IMR-90 (cell line): ENCODE measurements at regions not wholly inside any gene's neighbourhood (a gene's known extent, or its start where the extent isn't known, plus 50 kb on each side); places are given as distances from the start of the nearest gene placed in this dataset.

Experiments
- ATAC-seq: fragments of 200-7000 bp; cut with Tn5 transposase; 2 replicates; pipeline ENCODE4 v1.9.1; 2020; ENCODE audit warnings: low read depth, mild to moderate bottlenecking, moderate library complexity
- BruUV-seq: library from RNA; stranded (reverse); fragments of 400-500 nt; replicated peaks from 2 replicates; lab custom pipeline; 2021; lab: Mats Ljungman, UMichigan
- CTCF ChIA-PET: fragments of 300-600 bp; formaldehyde crosslinking; extraction: SDS; loops from one replicate; lab custom pipeline; 2021; ENCODE audit warnings: antibody characterized with exemption; lab: Yijun Ruan, JAX
- POLR2A ChIA-PET: fragments of 300-600 bp; sonication (Branson Sonifier 250); formaldehyde crosslinking; loops from one replicate; lab custom pipeline; 2022; ENCODE audit warnings: antibody characterized with exemption; ENCODE audit not compliant: unreplicated experiment; lab: Charles Lee
- DNase-seq: peaks from one replicate; pipeline ENCODE4 v3.0.0; 2013
- H2AFZ ChIP-seq: replicated peaks from 2 replicates; pipeline ENCODE3; 2013; ENCODE audit warnings: low read length, mild to moderate bottlenecking; ENCODE audit not compliant: poor library complexity
- H2AK5ac ChIP-seq: 2 replicates; pipeline ENCODE4 v1.6.1; 2013; ENCODE audit warnings: low read depth, low read length, inconsistent platforms
- H2AK9ac ChIP-seq: replicated peaks from 2 replicates; pipeline ENCODE3; 2013; ENCODE audit warnings: mild to moderate bottlenecking, low read depth, low read length, moderate library complexity; ENCODE audit not compliant: poor library complexity
- H2BK120ac ChIP-seq: 2 replicates; pipeline ENCODE4 v1.6.1; 2013; ENCODE audit warnings: low read depth, low read length, inconsistent platforms
- H2BK15ac ChIP-seq: 3 replicates; pipeline ENCODE4 v1.6.1; 2013; ENCODE audit warnings: low read depth, low read length, inconsistent platforms
- H2BK20ac ChIP-seq: 2 replicates; pipeline ENCODE4 v1.6.1; 2013; ENCODE audit warnings: low read depth, mild to moderate bottlenecking, inconsistent platforms, low read length, moderate library complexity
- H2BK5ac ChIP-seq: 2 replicates; pipeline ENCODE4 v1.6.1; 2013; ENCODE audit warnings: mild to moderate bottlenecking, low read depth, low read length, inconsistent platforms; ENCODE audit not compliant: poor library complexity, severe bottlenecking
- H3K14ac ChIP-seq: replicated peaks from 2 replicates; pipeline ENCODE4 v1.6.1; 2013; ENCODE audit warnings: low read depth, low read length, inconsistent platforms
- H3K18ac ChIP-seq: 2 replicates; pipeline ENCODE4 v1.6.1; 2013; ENCODE audit warnings: low read depth, low read length, control low read depth
- H3K23ac ChIP-seq: 2 replicates; pipeline ENCODE4 v1.6.1; 2013; ENCODE audit warnings: low read depth, low read length, inconsistent platforms
- H3K27ac ChIP-seq: 2 replicates; pipeline ENCODE4 v1.5.1; 2013; ENCODE audit warnings: mild to moderate bottlenecking, control low read depth, low read length; ENCODE audit not compliant: insufficient read depth
- H3K27me3 ChIP-seq: 2 replicates; pipeline ENCODE4 v1.6.1; 2013; ENCODE audit warnings: low read length; ENCODE audit not compliant: control insufficient read depth, insufficient read depth
- H3K36me3 ChIP-seq: 2 replicates; pipeline ENCODE4 v1.6.1; 2013; ENCODE audit warnings: low read length, mixed read lengths; ENCODE audit not compliant: control insufficient read depth, insufficient read depth
- H3K4ac ChIP-seq: 2 replicates; pipeline ENCODE4 v1.6.1; 2013; ENCODE audit warnings: low read depth, low read length, inconsistent platforms
- H3K4me1 ChIP-seq: 2 replicates; pipeline ENCODE4 v1.6.1; 2013; ENCODE audit warnings: low read length, mixed read lengths; ENCODE audit not compliant: control insufficient read depth, insufficient read depth
- H3K4me2 ChIP-seq: 2 replicates; pipeline ENCODE4 v1.6.1; 2013; ENCODE audit warnings: low read depth, mild to moderate bottlenecking, control low read depth, low read length, moderate library complexity
- H3K4me3 ChIP-seq: 2 replicates; pipeline ENCODE4 v1.5.1; 2013; ENCODE audit warnings: low read depth, mild to moderate bottlenecking, control low read depth, low read length, moderate library complexity; ENCODE audit not compliant: insufficient read depth
- H3K56ac ChIP-seq: 2 replicates; pipeline ENCODE4 v1.6.1; 2013; ENCODE audit warnings: low read length, inconsistent platforms; ENCODE audit not compliant: insufficient read depth; ENCODE audit errors: extremely low read depth
- H3K79me1 ChIP-seq, 2 experiments: 2 replicates each; pipeline ENCODE4 v1.6.1; 2013; ENCODE audit warnings: low read length in 2 of 2, inconsistent platforms in 1 of 2, low read depth in 1 of 2
- H3K9ac ChIP-seq: 2 replicates; pipeline ENCODE4 v1.6.1; 2013; ENCODE audit warnings: low read depth, low read length, control low read depth
- H3K9me1 ChIP-seq: 2 replicates; pipeline ENCODE4 v1.6.1; 2013; ENCODE audit warnings: low read length, inconsistent platforms; ENCODE audit not compliant: insufficient read depth
- H3K9me3 ChIP-seq: 2 replicates; pipeline ENCODE4 v1.6.1; 2013; ENCODE audit warnings: low read length; ENCODE audit not compliant: control insufficient read depth, insufficient read depth
- H4K20me1 ChIP-seq: 2 replicates; pipeline ENCODE4 v1.6.1; 2013; ENCODE audit warnings: low read length, inconsistent platforms; ENCODE audit not compliant: insufficient read depth
- H4K5ac ChIP-seq: 2 replicates; pipeline ENCODE4 v1.6.1; 2013; ENCODE audit warnings: mild to moderate bottlenecking, low read depth, low read length, control low read depth
- H4K8ac ChIP-seq, 2 experiments: 2 replicates each; pipeline ENCODE4 v1.6.1; 2013; ENCODE audit warnings: low read depth in 2 of 2, low read length in 2 of 2, control low read depth in 1 of 2, inconsistent platforms in 1 of 2
- H4K91ac ChIP-seq: 2 replicates; pipeline ENCODE4 v1.6.1; 2013; ENCODE audit warnings: low read depth, low read length, inconsistent platforms; ENCODE audit not compliant: insufficient read depth
- BHLHE40 ChIP-seq: fragments of 150-350 bp; IDR thresholded peaks from 2 replicates; pipeline ENCODE4 v1.6.1; 2016; ENCODE audit warnings: mild to moderate bottlenecking, low read depth, low read length
- CEBPB ChIP-seq: IDR thresholded peaks from 2 replicates; pipeline ENCODE4 v1.6.1; 2012; ENCODE audit warnings: low read depth, low read length, improper control_type of control experiment
- CHD1 ChIP-seq: IDR thresholded peaks from 2 replicates; pipeline ENCODE4 v1.6.1; 2012; ENCODE audit warnings: low read depth, low read length, improper control_type of control experiment
- FOS ChIP-seq: fragments of 150-350 bp; IDR thresholded peaks from 2 replicates; pipeline ENCODE4 v1.6.1; 2016; ENCODE audit warnings: low read depth, low read length
- MAFK ChIP-seq: IDR thresholded peaks from 2 replicates; pipeline ENCODE4 v1.6.1; 2012; ENCODE audit warnings: low read depth, low read length, improper control_type of control experiment
- MXI1 ChIP-seq: IDR thresholded peaks from 2 replicates; pipeline ENCODE4 v1.6.1; 2012; ENCODE audit warnings: low read depth, mild to moderate bottlenecking, low read length, moderate library complexity, borderline replicate concordance
- NFE2L2 ChIP-seq: fragments of 150-350 bp; IDR thresholded peaks from 2 replicates; pipeline ENCODE4 v1.6.1; 2016; ENCODE audit warnings: low read depth, mild to moderate bottlenecking, low read length
- RAD21 ChIP-seq: IDR thresholded peaks from 2 replicates; pipeline ENCODE4 v1.6.1; 2012; ENCODE audit warnings: low read length, improper control_type of control experiment
- WGBS, 2 experiments: methylation state at CpG; one replicate each; pipeline versions ENCODE4 v1.1.5 to v1.1.7; 2013; ENCODE audit warnings: missing lambda C conversion rate in 2 of 2; ENCODE audit not compliant: insufficient read length in 1 of 2; ENCODE audit errors: extremely low coverage in 2 of 2; 5-methylcytosine and 5-hydroxymethylcytosine counted together
- dilution Hi-C: fragments of 300-500 bp; cut with HindIII; formaldehyde crosslinking; loops from one replicate; pipeline ENCODE4 v1.14.3; 2018; ENCODE audit warnings: low sequenced_read_pairs; ENCODE audit not compliant: unreplicated experiment
- in situ Hi-C: fragments of 300-500 bp; cut with MboI; formaldehyde crosslinking; loops from 3 replicates; pipeline ENCODE4 v1.14.3; 2019; ENCODE audit warnings: low sequenced_read_pairs, inconsistent platforms, mixed read lengths
- intact Hi-C: fragments of 100-400 bp; cut with micrococcal nuclease; formaldehyde crosslinking; loops from 2 replicates; pipeline ENCODE4 v1.10.0; 2022
- TF ChIP-seq, protein P1 (sequence below): fragments of 150-350 bp; IDR thresholded peaks from 2 replicates; pipeline ENCODE4 v1.6.1; 2016; ENCODE audit warnings: low read depth, mild to moderate bottlenecking, low read length, moderate library complexity, borderline replicate concordance

DNA sequence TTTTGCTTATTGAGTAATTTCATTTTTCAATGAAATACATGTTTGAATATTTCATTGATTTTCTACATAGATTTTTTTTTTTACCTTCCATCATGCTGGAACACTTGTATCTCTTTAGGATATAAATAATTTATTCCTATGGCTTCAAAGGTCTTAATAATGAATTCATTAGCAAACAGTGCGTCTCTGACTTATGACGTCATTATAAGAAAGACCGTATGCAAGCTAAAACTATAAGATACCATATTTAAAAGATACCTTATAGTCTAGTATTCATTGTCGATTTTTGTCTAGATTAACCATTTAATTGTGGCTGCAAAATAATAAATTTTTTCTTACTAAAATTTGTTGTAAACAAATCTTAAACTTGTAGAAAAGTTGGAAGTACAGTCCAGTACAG is 187.7 kb upstream of the CHD1 start:
- BruUV-seq, result no TSS peak
- no peaks in the 10 kb centered on the region for H3K36me3 ChIP-seq
- H4K5ac ChIP-seq, result no peak overlapping the region
- no peaks in the 10 kb centered on the region for H3K27me3 ChIP-seq
- H2BK120ac ChIP-seq, result no peak overlapping the region
- no CpG with 5 or more reads among the region's 4 CpGs for WGBS, 2 experiments
- no peak overlapping the region for H3K56ac ChIP-seq
- dilution Hi-C loops (no loop called here), intact Hi-C loops (no loop called here), in situ Hi-C loops (no loop called here)
- no peaks in the 10 kb centered on the region for H4K20me1 ChIP-seq
- H3K14ac ChIP-seq, result no peak overlapping the region
- no peak overlapping the region for H2AK5ac ChIP-seq
- H3K4me3 ChIP-seq, result no peak overlapping the region
- H4K8ac ChIP-seq, result no peak overlapping the region
- no peak overlapping the region for H4K91ac ChIP-seq
- H3K23ac ChIP-seq, result no peak overlapping the region
- H3K4me2 ChIP-seq, result no peak overlapping the region
- ATAC-seq, result no peak
- H3K9me1 ChIP-seq, result no peaks in the 10 kb centered on the region
- no peak overlapping the region for H2BK5ac ChIP-seq
- no peak overlapping the region for H3K27ac ChIP-seq
- H3K4me1 ChIP-seq, result no peaks in the 10 kb centered on the region
- no peak for TF ChIP-seq RAD21
- no peak for TF ChIP-seq NFE2L2
- no peak for TF ChIP-seq MXI1
- TF ChIP-seq BHLHE40, result no peak
- TF ChIP-seq, protein P1, sequence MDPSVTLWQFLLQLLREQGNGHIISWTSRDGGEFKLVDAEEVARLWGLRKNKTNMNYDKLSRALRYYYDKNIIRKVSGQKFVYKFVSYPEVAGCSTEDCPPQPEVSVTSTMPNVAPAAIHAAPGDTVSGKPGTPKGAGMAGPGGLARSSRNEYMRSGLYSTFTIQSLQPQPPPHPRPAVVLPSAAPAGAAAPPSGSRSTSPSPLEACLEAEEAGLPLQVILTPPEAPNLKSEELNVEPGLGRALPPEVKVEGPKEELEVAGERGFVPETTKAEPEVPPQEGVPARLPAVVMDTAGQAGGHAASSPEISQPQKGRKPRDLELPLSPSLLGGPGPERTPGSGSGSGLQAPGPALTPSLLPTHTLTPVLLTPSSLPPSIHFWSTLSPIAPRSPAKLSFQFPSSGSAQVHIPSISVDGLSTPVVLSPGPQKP, result no peak
- no peak for TF ChIP-seq CHD1
- no peak for TF ChIP-seq FOS
- no peak for TF ChIP-seq MAFK
- no peak for TF ChIP-seq CEBPB
- no peak overlapping the region for H3K4ac ChIP-seq
- no peak overlapping the region for H3K18ac ChIP-seq
- DNase-seq, result no peak
- no peak overlapping the region for H2AK9ac ChIP-seq
- no peak overlapping the region for H2BK15ac ChIP-seq
- POLR2A ChIA-PET, result no interaction called here
- H2AFZ ChIP-seq, result no peak overlapping the region
- CTCF ChIA-PET, result interaction anchor here (1.0 kb wide), 1 partner anchor 11 kb away, joined by 9 read pairs; no protein-coding TSS in a partner anchor
- H3K9ac ChIP-seq, result no peak overlapping the region
- H3K9me3 ChIP-seq, result no peaks in the 10 kb centered on the region
- H2BK20ac ChIP-seq, result no peak overlapping the region
- H3K79me1 ChIP-seq, result no peaks in the 10 kb centered on the region
